LNCAP (cell line): ENCODE measurements at regions not wholly inside any gene's neighbourhood (a gene's known extent, or its start where the extent isn't known, plus 50 kb on each side); places are given as distances from the start of the nearest gene placed in this dataset.

Experiments
- TF ChIP-seq, protein P1 (sequence below): fragments of 450-650 bp; IDR thresholded peaks from 2 replicates; pipeline ENCODE4 v1.5.1; 2017; ENCODE audit warnings: mild to moderate bottlenecking

DNA sequence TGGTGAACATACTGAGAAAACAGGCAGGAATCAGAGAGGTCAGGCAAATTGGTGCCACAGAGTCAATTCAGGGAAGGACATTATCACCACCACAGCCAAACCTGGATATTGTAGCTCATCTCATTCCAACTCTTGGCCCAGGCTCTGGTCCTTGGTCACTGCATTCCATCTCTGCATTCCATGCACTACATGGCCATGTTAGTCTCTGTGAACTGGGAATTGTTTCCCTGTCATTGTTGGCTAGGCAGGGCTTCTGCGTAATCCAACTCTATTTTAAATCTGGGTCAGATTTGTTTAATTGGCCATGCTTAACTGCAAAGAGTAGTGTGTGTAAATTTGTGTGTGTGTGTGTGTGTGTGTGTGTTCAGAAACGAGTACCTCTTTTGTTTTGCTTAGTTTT, 837.6 kb upstream of the ADAMTS5 start:
- TF ChIP-seq, protein P1, sequence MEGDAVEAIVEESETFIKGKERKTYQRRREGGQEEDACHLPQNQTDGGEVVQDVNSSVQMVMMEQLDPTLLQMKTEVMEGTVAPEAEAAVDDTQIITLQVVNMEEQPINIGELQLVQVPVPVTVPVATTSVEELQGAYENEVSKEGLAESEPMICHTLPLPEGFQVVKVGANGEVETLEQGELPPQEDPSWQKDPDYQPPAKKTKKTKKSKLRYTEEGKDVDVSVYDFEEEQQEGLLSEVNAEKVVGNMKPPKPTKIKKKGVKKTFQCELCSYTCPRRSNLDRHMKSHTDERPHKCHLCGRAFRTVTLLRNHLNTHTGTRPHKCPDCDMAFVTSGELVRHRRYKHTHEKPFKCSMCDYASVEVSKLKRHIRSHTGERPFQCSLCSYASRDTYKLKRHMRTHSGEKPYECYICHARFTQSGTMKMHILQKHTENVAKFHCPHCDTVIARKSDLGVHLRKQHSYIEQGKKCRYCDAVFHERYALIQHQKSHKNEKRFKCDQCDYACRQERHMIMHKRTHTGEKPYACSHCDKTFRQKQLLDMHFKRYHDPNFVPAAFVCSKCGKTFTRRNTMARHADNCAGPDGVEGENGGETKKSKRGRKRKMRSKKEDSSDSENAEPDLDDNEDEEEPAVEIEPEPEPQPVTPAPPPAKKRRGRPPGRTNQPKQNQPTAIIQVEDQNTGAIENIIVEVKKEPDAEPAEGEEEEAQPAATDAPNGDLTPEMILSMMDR, result no peak

DNA sequence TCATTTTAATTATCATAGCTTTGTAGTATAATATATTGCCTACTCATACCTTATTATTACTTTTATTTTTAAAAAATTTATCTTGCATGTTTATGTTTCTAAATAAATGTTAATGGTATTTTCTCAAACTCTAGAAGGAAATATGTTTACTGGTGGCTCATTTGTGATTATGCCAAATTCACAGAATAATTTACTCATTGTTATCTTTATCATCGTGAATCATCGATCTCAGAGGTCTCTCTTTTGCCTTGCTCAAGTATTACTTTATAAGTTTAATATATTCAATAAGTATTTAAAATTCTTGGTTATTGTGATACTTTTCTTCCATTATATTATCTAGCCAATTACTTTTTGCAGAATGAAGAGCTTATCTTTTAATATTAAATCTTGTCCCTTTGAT, 836.7 kb upstream of the ADAMTS5 start:
- TF ChIP-seq, protein P1, result no peak

DNA sequence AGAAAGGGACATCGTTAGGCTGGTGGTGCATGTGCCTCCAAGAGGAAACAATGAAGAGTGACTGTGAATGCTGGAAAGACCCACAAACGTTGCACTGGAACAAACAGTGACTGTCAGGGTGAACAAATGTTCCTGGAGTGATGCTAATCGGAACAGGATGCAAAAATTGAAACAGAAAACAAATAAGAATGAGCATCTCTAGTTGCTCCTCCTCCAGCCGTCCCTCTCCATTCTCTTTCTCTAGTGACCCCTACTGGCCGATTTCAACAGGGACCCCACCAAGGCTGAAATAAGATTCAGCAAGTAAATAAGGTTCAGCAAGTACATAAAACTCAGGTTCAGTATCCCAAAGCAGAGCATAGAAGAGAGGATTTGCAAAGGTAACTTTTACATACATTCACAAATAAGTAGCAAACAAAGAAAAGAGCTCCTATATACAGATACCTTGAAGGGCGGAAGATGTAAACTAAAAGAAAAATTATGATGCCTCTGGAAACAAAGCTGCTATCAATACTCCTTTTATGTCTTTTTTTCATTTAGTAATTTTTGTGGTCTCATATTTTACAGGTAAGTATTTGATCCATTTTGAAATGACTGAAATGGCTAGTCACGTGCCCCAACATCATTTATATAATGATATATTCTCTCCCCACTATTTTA, 836.1 kb upstream of the ADAMTS5 start:
- TF ChIP-seq, protein P1, result peak; percentile 80

DNA sequence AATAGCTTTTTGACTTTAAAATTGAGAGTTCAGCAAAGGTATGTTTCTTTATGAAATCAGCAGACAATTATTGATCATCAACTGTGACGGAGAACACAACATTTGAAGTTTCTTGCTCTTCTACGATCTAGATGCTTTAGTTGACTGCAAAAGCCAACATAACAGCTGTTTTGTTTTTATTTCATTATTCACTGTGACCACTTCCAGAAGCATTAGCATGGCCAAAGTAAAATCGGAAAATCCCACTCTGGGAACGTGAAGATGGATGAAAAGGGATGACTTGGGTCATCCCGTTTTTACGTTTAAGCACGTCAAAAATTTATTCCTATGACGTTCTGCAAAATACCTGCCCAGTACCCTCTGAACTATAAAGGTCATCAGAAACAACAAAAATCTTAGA, 833.0 kb upstream of the ADAMTS5 start:
- TF ChIP-seq, protein P1, result no peak

DNA sequence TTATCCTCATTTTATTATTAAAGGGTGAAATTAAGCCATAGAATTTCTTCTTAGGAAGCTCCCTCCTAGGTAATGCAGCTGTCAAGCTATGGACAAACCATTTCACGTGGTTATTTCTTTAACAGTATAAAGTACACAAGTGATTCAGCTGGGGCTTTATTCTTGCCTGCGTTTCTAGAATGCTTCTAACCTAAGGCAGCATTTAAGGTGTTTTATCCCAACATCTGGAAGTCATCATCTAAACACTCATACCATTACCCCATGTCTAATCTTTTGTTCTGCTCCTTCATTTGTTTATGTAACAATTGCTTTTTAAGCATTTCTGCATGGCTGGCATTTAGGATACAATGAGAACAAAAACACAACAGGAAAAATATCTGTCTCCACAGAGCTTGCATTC, 829.2 kb upstream of the ADAMTS5 start:
- TF ChIP-seq, protein P1, result no peak

DNA sequence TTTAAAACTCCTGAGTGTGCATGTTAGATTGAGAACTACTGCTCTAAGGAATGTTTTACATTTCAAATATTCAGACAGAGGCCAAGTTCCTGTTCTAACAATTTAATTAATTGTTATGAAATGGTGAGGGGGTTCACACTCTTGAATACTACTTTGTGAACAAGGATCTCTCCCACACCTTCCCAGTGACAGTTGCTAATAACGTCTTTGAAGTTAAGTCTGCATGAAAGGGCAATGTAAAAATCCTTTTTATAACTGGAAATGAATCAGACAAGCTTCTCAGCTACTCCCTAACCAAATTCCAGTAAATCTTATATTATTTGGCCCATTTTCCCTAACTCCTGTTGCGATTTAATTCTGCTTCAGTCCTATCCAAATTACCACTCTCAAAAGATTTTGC, 828.5 kb upstream of the ADAMTS5 start:
- TF ChIP-seq, protein P1, result no peak

DNA sequence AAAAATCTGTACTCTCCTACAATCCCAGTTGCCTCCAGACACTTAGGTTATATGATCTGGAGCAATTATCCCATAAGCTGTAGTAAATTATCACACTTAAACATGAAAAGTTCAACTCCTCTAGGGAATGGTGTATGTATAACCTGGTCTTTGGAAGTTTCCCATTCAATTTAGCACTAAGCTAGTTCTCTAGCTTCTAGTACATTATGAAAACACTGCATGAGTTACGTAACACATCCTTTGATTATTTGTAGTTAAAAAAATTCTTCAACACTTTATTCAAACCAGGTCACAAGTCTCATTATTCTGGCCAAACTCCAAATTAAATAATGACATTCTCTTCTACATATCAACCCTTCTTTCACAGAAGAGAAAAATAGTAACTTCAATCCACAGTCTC, 827.0 kb upstream of the ADAMTS5 start:
- TF ChIP-seq, protein P1, result no peak

DNA sequence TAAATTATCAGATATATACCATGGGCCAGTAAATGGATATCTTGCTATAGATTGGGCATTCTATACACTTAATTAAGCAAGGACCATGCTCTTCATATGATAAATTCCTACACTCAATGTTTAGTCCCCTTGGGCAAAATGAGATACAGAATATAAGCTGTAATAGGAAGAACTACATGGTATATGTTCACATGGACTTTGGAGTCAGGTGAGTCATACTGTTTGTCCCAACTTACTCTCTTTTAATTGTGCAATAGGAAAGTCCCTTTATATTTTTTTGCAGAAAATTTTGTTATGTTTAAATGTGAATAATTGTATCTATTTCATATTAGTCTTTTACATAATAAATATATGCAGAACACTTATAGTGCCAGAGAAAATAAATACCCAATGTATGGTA, 820.2 kb upstream of the ADAMTS5 start:
- TF ChIP-seq, protein P1, result no peak
